GM21737 (cell line): ENCODE measurements at regions not wholly inside any gene's neighbourhood (a gene's known extent, or its start where the extent isn't known, plus 50 kb on each side); places are given as distances from the start of the nearest gene placed in this dataset.

Experiments used
- ATAC-seq: cut with Tn5 transposase; IDR thresholded peaks from one replicate; pipeline ENCODE4 v1.9.1; 2021; ENCODE audit warnings: mild to moderate bottlenecking, moderate library complexity; ENCODE audit not compliant: unreplicated experiment

- ATAC-seq = no peak
Observed at GRCh38 chr1:232452117-232452516, 177.8 kb downstream of the SIPA1L2 start.

GRCh38 chr1:232451506-232451905 lies 178.4 kb downstream of the SIPA1L2 start:
- ATAC-seq = no peak

- no peak for ATAC-seq
Observed at GRCh38 chr1:232450615-232451014, 179.3 kb downstream of the SIPA1L2 start.

- no peak for ATAC-seq
Observed at GRCh38 chr1:232447125-232447524, 182.8 kb downstream of the SIPA1L2 start.

- no peak for ATAC-seq
Observed at GRCh38 chr1:232445361-232446106, 184.4 kb downstream of the SIPA1L2 start.

- no peak for ATAC-seq
Observed at GRCh38 chr1:232443372-232443771, 186.6 kb downstream of the SIPA1L2 start.

- ATAC-seq = no peak
Observed at GRCh38 chr1:232441036-232441411, 188.9 kb downstream of the SIPA1L2 start.

- no peak for ATAC-seq
Observed at GRCh38 chr1:232440325-232441035, 189.5 kb downstream of the SIPA1L2 start.

- no peak for ATAC-seq
Observed at GRCh38 chr1:232439011-232439410, 190.9 kb downstream of the SIPA1L2 start.

GRCh38 chr1:232438476-232438875 lies 191.5 kb downstream of the SIPA1L2 start:
- ATAC-seq = no peak

GRCh38 chr1:232437510-232437909 lies 192.4 kb downstream of the SIPA1L2 start:
- no peak for ATAC-seq

- no peak for ATAC-seq
Observed at GRCh38 chr1:232435729-232436128, 194.2 kb downstream of the SIPA1L2 start.

GRCh38 chr1:232432313-232432712 lies 197.6 kb downstream of the SIPA1L2 start:
- no peak for ATAC-seq

GRCh38 chr1:232431748-232432147 lies 198.2 kb downstream of the SIPA1L2 start:
- no peak for ATAC-seq

GRCh38 chr1:232431326-232431725 lies 198.6 kb downstream of the SIPA1L2 start:
- ATAC-seq = no peak

- ATAC-seq = no peak
Observed at GRCh38 chr1:232430467-232430866, 199.5 kb downstream of the SIPA1L2 start.

GRCh38 chr1:232428786-232429530 lies 201.0 kb downstream of the SIPA1L2 start:
- no peak for ATAC-seq

- no peak for ATAC-seq
Observed at GRCh38 chr1:232428036-232428645, 201.8 kb downstream of the SIPA1L2 start.

GRCh38 chr1:232426801-232427200 lies 203.1 kb downstream of the SIPA1L2 start:
- ATAC-seq = no peak

GRCh38 chr1:232425421-232425820 lies 204.5 kb downstream of the SIPA1L2 start:
- no peak for ATAC-seq

- no peak for ATAC-seq
Observed at GRCh38 chr1:232423591-232423990, 206.3 kb downstream of the SIPA1L2 start.
